IPS DF 19.7 (cell line): ENCODE measurements at regions not wholly inside any gene's neighbourhood (a gene's known extent, or its start where the extent isn't known, plus 50 kb on each side); places are given as distances from the start of the nearest gene placed in this dataset.
"Not testable (repeated sequence)": the region's sequence is repeated elsewhere in the genome, so short reads cannot be mapped to it uniquely, and the experiment has no call there.

Experiments used
- DNase-seq: peaks from one replicate; pipeline ENCODE4 v3.0.0-alpha.2; 2013; ENCODE audit warnings: low read depth, low spot score

DNA sequence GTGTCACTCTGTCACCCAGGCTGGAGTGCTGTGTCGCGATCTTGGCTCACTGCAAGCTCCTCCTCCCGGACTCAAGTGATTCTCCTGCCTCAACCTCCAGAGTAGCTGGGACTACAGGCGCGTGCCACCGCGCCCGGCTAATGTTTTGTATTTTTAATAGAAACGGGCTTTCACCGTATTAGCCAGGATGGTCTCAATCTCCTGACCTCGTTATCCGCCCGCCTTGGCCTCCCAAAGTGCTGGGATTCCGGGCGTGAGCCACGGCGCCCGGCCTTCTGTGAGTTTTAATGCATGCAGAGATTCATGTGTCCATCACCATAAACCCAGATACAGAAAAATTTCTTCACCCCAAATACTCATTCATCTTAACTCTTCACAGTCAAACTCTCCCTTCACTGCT, 1046.7 kb downstream of the CDH9 start:
- DNase-seq = no peak

- no peak for DNase-seq
Measured at GRCh38 chr5:25990771-25991170, 1047.6 kb downstream of the CDH9 start.

DNA sequence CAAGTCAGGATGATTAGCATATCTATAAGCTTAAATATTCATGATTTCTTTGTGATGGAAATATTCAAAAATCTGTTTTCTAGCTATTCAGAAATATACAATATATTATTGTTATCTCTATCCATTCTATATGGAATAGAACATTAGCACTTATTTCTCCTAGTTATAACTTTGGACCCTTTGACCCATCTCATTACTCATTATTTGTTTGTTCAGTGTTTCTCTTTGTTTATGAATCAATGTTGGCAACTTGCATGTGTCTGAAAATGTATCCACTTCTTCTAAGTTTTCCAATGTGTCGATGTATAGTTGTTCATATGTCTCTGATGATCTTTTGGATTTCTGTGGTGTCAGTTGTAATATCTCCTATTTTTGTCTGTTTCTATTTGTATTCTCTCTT, 1059.3 kb downstream of the CDH9 start:
- DNase-seq = no peak

GRCh38 chr5:25975885-25976284, 1062.5 kb downstream of the CDH9 start:
- DNase-seq = no peak

DNA sequence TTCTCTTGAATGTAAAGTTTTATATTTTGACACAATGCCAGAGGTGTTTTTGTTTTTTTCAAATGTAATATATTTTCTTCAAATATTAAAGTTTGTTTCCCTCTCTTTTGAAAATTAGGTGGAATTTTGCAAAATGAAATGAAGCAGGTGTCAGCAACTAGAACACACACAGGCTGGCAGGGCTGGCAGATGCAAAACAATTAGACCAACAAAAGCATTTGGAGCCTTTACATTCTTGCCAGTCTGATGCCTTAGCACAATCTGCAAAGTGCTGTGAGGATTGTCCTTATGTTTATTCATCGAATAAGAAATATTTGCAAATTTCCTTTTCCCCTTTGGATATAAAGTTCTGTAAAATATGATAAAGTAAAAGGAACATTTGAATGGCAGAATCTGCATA, 1063.9 kb downstream of the CDH9 start:
- no peak for DNase-seq

- no peak for DNase-seq
Measured at GRCh38 chr5:25970906-25971489, 1067.4 kb downstream of the CDH9 start.

DNA sequence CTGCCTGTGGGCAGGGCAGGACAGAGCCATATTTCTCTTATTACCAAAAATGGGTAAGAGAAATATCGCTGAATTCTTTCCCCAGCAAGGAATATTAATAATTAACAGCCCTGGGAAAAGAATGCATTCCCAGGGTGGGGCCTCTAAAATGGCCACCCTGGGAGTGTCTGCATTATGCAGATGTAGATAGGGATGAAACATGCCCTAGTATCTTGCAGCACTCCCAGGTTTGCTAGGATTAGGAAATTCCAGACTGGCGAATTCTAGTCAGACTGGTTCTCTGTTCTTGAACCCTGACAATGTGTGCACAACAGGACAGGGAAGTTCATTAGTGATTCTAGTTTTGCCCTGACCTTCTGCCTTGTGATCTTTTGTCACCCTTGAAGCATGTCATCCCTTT, 1069.3 kb downstream of the CDH9 start:
- DNase-seq = not testable (repeated sequence)

GRCh38 chr5:25964009-25964372, 1074.4 kb downstream of the CDH9 start:
- DNase-seq = no peak

GRCh38 chr5:25963251-25964008, 1075.0 kb downstream of the CDH9 start:
- no peak for DNase-seq

- no peak for DNase-seq
Measured at GRCh38 chr5:25955337-25955736, 1083.0 kb downstream of the CDH9 start.

DNA sequence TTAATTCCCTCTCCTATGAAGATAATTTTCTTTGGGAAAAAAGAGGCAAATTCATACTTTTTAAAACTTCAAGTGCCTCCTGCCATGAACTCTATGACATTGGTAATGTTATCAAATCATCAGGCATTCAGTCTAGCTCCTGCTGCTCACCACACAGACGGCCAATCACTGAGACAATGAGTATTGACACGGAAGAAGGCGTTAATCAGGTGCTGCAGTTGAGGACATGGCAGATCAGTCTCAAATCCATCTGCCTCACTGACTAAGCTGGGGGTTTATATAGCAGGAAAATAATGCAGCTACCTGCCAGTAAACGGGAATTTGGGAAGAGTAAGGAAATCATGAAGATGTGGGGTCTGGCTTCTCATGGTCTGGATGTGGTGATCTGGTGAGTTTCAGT, 1087.7 kb downstream of the CDH9 start:
- DNase-seq = no peak

- DNase-seq = no peak
Measured at GRCh38 chr5:25948278-25948677, 1090.1 kb downstream of the CDH9 start.

DNA sequence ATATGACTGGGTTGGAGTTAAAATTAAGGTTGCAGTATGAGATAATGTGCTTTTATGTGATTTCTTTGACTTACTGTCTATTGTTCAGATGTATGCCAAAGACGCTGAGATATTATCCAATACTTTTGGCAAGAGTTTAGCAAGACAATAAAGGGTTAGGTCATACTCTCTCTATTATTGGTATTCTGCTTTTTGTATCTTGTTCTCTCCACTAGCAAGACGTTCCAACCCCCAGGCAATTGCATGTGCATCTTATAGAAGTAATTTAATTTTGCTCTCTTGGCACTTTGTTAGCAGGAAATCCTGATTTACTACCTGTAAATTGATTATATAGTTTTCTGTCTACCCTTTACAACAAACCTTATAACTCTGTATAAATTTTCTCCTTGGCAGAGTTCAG, 1093.6 kb downstream of the CDH9 start:
- DNase-seq = no peak

DNA sequence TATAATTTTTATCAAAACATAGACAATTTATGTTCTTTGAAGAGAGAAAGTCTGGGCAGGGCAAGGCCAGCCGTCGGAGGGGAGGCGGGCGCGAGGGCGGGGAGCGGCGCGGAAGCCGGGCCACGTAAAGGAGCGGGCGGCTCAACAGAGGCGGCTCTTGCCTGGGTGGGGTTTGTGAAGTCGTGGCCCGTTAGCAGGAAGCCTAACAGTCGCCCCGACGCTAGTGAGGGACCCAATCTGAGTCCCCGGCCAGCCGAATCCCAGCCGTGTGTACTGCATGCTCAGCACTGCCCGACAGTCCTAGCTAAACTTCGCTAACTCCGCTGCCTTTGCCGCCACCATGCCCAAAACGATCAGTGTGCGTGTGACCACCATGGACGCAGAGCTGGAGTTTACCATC, 1129.2 kb downstream of the CDH9 start:
- no peak for DNase-seq

- DNase-seq = no peak
Measured at GRCh38 chr5:25905646-25906045, 1132.7 kb downstream of the CDH9 start.

DNA sequence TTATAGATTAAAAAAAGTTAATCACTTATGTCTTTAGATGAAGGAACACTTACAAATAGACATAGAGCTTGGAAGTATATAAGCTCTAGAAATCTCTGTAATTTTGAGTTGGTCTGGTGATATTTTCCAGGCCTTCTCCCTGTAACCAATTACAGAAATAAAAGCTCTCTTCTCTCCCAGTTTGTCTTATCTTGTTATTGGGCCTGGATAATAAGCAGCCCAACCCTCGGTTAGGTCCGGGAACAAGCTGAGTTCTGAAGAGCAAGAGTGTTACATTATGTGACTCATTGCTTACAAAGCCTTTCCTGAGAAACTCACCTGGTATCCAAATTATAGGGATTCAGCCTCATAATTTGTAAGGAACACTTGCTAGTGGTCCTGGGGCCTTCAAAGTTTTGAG, 1146.2 kb downstream of the CDH9 start:
- DNase-seq = no peak

- no peak for DNase-seq
Measured at GRCh38 chr5:25891691-25892090, 1146.7 kb downstream of the CDH9 start.

DNA sequence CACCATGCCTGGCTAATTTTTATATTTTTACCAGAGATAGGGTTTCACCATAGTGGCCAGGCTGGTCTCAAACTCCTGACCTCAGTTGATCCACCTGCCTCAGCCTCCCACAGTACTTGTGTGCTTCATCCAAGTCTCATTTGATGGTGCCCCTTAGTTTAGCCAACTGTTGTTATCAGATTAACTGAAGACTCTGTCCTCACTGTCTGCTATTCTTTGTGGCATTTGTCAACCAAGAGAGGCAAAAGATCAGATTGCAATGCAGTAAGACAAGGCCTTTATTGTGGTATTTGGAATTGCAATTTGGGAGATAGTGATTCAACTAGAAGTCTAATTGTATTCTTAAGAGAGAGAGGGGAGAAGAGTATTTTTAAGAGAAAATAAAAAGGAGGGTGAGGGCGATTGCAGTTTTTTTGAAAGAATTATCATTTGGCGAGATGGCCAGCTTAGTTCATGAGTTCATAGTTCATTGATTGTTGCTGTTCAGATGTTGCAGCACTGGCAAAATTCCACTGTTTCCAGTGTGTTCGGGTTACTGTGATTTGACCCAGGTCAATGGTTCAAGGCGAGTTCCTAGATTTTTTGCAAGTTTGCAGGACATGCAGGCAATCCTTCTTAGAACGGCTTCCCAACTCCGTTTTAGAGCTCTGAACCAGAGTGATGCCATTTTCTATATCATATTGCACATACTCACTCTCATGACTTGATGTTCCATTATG, 1156.9 kb downstream of the CDH9 start:
- DNase-seq = no peak

- no peak for DNase-seq
Measured at GRCh38 chr5:25863811-25864210, 1174.6 kb downstream of the CDH9 start.

GRCh38 chr5:25862276-25862675, 1176.1 kb downstream of the CDH9 start:
- DNase-seq = no peak

- peak; percentile 59 for DNase-seq
Measured at GRCh38 chr5:25858019-25858418, 1180.4 kb downstream of the CDH9 start.

- DNase-seq = no peak
Measured at GRCh38 chr5:25851301-25851700, 1187.1 kb downstream of the CDH9 start.

DNA sequence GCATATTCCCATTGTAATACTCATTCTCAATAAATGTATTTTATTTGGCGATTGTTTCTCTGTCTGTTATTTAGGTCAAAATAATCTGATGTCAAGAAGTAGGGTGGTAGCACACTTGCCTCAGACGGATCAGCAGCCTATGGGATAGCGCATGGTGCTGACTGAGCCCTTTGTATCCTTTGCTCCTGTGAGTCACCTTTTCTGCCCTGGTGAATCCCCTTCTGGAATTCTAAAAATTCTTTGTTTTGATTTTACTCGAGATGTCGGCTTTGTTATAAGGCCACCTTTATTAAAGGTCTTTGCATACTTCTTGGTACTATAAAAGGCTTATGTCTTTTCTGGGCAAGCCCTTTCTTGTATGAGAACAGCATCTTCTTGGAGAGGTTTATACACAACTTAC, 1187.8 kb downstream of the CDH9 start:
- DNase-seq = peak; percentile 9
